ENCODE measurements at regions not wholly inside any gene's neighbourhood (a gene's known extent, or its start where the extent isn't known, plus 50 kb on each side); places are given as distances from the start of the nearest gene placed in this dataset.
"Not testable (repeated sequence)": the region's sequence is repeated elsewhere in the genome, so short reads cannot be mapped to it uniquely, and the experiment has no call there.

DNA sequence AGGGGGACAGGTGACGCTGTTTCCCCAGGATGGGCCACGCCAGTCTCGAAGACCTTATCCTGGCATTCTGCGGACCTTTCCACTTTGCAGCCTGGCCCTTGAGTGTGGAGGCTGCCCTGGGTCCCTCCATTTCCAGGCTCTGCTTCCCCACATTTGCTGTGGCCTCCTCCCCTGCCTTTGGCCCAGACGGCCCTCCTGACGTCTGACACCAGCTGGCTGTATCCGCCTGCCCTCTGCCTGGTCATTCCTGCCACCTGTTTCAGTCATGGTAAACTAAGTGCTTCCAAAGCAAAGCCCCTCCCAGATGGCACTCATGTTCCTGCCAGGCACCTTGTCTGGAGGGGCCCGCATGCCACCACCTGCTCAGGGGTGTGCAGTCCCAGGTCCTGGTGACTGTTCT is 95.1 kb downstream of the ASB1 start:
- DNase-seq: no peak

DNA sequence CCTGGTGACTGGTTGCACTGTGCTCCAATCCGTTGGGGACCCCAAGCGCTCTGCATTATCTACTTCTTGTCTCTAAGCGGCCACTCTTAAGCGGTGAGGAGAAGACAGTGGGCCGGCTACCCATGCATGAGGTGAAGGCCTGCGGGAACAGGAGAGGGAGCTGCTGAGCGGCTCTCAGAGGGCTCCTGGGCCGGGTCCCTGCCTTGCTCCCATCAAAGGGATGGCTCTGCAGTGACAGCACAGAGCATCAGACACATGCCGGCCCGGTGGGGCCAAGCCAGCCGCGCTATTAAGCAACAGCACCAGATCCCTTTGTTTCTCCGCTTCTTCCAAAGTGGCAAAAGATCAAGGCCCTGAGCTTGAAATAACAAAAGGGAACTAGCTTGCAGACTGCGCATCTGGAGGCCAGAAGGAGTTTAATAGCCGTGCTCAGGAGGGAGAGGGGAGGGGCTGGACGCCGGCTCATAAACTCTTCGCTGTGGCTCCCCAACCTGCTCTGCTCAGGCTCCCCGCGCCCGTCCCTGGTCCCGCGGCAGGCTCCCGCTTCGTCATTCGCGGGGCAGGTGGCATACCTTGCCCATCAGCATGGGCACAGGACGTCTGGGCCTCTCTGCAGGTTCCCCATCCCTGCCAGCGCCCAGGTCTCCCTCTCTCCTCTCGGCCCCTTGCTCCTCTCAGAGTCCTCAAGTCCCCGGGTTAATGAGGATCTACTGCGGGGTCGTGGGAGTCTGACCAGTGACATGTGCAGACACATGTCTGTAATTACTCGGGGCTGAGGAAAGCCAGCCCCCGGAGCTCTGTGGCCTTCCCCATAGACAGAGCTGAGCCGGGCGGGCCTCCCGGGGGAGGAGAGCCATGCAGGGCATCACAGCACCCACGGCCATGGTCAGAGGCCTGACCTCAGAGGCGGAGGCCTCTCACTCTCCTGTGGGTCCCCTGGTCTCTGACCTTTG is 96.7 kb downstream of the ASB1 start:
- DNase-seq: no peak

DNA sequence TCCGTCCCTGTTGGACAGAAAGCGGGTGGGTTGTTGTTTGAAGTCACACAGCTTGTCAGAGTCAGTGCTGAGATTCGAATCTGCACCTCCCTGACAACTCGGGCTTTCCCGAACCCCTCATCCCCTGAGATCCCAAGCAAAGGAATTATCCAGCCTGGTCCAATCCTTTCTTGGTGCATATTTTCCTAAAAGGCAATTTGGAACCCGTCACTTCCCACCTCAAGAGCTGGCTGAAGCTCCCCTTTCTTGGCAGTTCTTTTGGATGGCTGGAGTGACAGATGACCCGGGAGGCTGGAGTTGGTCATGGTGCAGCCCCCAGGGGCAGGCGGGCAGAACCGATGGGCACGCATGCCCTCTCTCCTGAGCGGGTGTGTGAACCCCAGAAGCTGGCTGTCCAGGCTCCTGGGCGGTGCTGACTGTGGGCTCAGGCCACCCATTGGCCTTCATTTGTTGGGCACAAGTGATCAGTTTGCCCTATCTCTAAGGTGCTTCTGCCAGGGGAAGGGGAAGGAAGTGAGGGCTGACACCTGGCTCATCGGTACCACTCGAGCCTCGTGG is 97.8 kb downstream of the ASB1 start:
- no peak for DNase-seq

DNA sequence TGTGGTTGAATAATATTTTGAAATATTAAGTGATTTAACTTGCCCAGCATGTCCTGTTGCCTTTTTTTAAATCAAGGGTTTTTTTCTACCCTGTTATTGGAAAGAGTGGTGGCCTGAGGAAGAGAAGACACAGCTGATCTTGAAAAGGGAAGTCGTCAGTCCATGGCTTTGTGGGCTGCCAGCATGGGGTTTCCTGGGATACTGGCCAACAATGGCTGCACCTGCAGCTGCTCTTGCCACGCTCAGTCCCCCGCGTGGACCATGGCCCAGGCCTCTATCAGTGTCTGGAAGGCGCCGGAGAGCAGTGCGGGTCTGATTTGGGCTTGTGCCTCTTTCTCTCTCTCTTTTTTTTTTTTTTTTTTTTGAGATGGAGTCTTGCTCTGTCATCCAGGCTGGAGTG is 99.3 kb downstream of the ASB1 start:
- DNase-seq: no peak

DNA sequence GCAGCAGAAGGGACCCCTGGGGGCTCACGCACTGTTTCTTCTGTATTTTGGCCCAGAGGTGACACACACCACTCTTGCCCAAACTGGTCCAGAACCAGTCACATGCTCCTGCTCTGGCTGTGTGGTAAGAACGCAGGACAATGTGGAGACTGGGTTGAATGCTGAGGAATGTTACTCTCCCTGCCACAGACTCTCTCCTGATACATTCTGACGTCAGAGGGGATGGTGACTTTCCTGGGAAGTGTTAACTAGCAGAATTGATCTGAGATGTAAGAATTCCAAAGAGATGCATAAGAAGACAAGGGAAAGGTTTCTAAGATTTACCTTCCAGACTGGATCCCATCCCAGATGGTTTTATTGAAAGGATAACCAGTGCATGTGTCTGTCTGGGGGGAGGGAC is 100.8 kb downstream of the ASB1 start:
- DNase-seq: no peak

DNA sequence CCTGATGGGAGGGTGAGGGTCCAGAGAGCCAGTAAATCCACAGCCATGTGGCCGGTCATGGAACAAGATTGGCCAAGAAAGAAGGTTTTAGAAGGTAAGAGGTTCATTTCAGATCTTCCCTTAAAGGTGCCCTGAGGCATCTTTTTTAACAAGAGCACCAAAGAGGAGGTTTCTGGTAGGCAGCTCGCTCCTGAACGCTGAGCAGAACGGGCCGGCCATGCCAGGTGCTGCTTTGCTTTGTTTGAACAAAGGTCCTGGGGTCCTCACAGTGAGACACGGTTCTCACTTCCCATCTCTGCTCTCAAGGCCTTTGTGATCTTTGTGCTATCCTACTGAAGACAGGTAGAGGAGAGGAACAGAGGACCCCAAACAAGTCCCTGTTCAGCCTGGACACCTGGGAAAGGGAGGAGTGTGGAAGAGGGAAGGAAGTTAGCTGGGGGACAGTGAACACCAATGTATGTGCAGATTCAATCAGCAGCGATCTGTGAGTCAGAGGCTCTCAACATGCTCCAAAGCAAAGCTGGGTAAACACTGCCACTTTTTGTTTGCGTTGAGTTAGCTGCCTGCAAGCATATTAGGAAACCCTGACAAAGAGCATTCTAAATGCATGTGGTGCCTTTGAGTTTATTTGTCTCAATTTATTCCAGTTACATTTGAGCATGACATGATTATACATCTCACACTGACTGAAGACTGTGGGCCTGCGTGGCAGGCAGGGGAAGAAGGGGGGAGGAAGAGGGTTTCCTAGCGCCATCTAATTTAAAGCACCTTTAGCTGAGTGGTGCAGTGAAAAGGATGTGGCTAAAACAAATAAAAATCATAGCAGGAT is 102.4 kb downstream of the ASB1 start:
- DNase-seq: no peak

DNA sequence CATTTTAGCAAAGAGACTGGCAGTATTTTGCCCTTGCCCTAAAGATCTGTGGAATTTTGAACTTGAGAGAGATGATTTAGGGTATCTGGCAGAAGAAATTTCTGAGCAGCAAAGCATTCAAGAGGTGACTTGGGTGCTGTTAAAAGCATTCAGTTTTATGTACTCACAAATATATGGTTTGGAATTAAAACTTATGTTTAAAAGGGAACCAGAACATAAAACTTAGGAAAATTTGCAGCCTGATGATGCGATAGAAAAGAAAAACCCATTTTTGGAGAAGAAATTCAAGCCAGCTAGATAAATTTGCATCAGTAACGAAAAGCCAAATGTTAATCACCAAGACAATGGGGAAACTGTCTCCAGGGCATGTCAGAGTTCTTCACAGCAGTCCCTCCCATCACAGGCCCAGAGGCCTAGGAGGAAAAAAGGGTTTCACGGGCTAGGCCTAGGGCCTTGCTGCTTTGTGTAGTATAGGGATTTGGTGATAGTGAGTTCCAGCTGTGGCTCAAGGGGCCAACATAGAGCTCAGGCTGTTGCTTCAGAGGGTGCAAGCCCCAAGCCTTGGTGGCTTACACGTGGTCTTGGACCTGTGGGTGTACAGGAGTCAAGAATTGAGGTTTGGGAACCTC is 104.4 kb downstream of the ASB1 start:
- DNase-seq: not testable (repeated sequence)

DNA sequence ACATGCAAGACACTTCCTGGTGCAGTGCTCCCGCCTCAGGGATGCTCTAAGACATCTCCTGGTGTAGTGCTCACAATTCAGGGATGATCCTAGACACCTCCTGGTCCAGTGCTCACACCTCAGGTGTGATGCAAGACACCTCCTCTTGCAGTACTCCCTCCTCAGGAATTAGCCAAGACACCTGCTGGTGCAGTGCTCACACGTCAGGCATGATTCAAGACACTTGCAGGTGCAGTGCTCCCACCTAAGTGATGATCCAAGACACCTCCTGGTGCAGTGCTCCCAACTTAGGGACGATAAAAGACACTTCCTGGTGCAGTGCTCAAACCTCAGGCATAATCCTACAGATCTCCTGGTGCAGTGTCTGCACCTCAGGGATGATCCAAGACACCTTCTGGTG is 117.0 kb downstream of the ASB1 start:
- DNase-seq: not testable (repeated sequence)

DNA sequence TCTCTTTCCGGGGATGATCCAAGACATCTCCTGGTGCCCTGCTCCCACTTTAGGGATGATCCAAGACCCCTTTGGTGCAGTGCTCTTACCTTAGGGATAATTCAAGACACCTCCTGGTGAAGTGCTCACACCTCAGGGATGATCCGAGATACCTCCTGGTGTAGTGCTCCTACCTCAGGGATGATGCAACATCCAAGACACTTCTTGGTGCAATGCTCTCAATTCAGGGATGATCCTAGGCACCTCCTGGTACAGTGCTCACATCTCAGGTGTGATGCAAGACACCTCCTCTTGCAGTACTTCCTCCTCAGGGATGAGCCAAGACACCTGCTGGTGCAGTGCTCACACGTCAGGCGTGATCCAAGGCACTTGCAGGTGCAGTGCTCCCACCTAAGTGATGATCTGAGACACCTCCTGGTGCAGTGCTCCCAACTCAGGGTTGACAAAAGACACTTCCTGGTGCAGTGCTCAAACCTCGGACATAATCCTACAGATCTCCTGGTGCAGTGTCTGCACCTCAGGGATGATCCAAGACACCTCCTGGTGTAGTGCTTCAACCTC is 122.3 kb downstream of the ASB1 start:
- no peak for DNase-seq

DNA sequence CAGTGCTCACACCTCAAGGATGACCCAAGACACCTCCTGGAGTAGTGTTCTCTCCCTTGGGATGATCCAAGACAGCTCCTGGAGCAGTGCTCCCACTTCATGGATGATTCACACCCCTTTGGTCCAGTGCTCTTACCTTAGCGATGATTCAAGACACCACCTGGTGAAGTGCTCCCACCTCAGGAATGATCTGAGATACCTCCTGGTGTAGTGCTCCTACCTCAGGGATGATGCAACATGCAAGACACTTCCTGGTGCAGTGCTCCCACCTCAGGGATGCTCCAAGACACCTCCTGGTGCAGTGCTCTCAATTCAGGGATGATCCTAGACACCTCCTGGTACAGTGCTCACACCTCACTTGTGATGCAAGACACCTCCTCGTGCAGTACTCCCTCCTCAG is 123.1 kb downstream of the ASB1 start:
- DNase-seq: no peak

DNA sequence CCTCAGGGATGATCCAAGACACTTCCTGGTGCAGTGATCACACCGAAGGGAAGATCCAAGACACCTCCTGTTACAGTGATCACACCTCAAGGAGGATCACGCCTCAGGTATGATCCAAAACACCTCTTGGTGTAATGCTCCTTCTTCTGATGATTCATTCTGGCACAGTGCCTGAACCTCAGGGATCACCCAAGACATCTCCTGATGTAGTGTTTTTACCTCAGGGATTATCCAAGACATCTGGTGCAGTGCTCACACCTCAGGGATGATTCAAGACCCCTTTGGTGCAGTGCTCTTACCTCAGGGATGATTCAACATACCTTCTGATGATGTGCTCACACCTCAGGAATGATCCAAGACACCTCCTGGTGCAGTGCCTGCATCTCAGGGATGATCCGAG is 124.4 kb downstream of the ASB1 start:
- DNase-seq: no peak

DNA sequence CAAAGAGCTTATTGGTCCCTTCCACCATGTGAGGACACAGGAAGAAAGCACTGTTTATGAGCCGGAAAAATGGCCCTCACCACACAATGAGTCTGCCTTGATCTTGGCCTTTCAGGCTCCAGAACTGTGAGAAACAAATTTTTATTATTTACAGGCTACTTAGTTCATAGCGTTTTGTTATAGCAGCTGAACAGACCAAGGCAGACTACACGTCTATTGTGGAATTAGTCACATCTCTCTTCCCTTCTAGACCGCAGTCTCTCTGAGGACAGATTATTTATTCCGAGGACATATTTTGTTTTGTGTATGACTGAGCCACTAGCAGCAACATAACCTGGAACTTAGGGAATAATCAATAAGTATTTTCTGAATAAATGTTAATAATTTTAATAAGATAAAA is 125.5 kb downstream of the ASB1 start:
- DNase-seq: no peak

DNA sequence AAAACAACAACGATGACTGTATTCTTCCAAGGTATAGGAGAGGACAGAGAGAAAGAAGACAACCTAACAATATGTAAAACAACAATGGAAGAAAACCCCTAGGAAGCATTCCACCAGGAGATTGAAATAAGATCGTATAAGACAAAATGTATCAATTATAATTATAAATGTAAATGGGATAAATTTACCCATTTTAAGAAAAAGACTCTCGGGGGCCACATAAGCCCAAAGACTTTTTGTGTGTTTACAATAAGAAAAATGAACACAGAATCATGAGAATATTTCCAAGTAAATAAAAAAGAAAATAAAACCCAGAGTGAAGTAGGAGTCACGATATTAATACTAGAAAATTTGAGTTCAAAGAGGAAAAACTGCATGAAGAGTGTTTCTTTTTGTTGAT is 126.4 kb downstream of the ASB1 start:
- DNase-seq: no peak

DNA sequence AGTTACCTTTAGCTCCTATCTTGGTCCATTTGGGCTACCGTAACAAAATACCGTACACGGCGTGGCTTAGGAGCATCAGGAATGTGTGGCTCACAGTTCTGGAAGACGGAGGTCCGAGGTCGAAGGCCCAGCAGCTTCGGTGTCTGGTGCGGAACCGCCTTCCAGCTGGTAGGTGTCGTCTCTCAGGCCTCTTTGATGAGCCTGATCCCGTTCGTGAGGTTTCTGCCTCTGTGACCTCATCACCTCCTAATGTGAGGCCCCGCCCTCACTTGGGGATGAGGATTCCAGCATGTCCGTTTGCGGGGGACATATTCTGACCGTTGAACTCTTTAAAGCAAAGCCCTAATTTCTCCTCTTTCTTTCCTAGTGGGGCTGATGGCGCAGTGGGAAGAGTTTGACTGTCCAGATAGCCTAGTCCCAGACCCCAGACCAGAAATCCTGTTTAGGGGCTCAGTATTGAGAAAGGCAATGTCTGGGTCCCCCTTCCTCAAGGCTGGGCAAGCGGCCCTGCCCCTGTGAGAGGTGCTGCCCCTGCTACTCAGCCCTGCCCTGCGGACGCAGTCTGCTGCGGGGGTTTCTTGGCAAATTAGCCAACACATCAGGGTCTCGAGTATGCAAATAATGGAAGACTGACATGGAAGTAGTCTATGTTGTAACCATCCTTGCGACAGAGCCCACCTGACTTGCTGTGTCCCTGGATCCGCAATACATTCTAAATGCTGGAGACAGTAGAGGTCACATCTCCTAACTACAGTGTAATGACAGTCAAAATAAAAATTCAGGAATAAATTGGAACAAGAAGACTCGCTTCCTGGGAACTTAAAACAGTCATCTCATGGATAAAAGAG is 128.0 kb downstream of the ASB1 start:
- no peak for DNase-seq

DNA sequence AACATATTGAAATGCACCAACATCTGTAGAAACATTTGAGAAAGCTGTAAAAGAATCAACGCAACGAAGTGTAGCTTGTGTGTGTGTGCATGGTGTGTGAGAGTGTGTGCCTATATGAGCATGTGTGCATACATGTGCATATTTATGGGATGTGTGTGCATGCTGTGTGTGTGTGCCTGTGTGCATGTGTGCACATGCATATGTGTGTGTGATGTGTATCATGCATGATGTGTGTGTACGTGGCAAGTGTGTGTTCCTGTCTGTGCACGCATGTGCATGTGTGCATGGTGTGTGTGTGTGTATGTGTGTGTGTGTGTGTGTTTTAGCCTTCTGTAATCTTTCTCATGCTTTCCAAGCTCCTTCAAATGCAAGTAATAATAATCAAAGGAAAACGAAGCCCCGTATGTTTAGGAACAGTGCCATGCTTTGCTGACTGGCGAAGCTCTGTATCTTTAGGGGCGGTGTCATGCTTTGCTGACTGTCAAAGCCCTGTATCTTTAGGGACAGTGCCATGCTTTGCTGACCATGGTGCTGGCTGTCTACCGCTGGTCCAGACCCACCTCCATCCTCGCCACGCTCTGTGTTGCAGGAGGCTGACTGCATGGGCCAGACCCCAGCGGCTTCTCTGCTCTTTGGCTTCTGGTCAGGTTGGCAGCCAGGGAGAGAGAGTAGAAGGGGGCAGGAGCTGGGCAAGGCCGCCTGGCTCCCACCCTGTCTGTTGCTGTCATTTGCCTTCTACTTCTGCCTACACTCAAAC is 129.2 kb downstream of the ASB1 start:
- no peak for DNase-seq

DNA sequence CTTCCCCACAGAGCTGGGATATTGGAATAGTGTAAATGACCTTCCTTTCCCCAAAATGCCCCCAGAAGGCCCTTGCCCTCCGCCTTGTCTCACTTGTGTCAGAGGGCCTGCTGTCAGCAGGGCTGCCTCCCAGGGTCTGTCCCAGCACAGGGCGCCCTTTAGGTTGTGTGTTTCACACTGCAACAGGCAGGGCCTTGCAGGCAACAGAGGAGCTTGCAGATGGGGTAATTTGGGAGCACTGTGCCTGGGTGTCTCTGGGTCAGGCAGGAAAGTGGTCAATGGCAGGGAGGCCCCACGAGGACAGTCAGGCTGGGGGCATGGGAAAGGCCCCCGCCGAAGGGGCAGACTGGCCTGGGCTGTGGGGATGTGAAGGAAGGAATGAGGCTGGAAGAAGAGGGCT is 130.7 kb downstream of the ASB1 start:
- no peak for DNase-seq

DNA sequence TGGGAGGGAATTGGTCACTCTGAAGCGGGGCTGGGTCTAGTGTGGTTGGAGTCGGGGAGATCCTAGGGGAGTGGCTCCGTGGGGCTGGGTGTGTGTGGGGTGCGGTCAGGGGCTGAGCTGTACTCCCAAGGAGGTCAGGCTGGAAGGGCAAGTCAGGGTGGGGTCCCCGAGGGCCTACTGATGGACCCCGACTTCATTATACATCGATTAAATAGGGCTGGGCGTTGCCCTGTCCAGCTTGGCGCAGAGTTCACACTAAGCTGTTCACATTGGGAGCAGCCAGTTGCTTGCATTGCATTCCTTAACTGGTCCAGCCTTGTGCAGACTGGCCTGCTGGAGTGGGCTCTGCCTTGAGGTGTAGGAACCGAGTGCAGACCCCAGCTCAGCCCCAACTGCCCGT is 131.2 kb downstream of the ASB1 start:
- no peak for DNase-seq

DNA sequence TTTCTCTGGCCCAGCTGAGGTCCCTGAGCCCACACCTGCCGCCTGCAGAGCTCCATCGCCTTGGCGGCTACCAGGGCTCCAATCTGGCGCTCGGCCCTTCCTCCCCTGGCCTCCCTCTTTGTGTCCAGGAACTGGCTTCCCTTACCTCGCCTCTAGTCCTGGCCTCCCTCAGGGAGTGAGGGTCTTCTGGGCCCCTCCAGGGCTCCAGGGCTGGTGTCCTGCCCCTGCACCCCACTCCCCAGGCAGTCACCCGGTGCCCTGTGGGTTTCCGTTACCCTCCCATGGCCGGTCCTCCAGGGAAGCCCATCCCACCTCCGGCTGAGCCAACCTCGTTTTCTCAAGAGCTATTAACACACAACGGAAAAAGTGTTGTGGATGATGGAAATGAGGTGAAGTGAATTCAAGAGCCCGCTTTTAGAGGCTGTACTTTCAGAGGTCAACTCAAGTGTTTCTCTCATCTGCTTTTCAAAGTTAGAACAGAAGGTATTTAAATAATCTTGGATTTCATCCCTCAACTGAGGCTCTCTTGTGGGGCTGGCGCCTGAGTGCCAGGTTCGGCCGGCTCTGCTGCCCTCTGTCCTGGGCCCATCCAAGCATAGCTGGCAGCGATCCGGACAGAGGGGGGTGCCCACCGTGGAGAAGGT is 131.9 kb downstream of the ASB1 start:
- no peak for DNase-seq

DNA sequence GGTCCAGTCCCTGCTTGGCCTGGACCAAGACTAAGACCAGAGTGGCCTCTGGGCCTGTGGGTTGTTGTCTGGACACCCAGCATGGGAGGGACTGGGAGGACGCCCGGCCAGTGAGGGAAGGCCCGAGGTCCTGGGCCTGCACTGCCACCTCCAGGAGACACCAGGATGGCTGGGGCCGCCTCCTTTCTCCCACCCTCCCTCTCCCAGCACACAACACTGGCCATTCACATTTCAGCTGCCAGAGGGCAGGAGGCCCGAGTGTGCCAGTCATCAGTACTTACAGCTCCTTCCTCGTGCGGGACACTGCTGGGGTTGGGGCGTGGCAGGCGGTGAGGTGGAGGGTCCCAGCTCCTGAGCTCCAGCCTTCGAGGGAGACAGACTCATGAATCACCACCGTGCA is 133.5 kb downstream of the ASB1 start:
- DNase-seq: no peak

DNA sequence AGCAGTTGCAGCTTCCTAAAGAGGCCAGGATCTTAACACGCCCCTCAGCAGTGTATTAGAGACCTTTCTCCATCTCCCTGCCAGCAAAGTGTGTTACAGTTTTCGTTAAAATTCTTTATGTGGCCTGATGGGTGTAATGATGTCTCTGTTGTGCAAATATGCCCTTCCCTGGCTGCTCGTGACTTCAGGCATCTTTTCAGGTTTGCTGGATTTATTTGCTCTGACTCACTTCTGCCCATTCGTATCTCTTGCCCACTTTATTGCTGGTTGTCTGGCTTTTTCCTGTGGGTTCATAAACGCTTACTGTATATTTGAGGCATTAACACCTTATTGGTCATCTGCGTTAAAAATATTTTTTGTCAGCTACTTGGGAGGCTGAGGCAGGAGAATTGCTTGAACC is 134.5 kb downstream of the ASB1 start:
- no peak for DNase-seq

DNA sequence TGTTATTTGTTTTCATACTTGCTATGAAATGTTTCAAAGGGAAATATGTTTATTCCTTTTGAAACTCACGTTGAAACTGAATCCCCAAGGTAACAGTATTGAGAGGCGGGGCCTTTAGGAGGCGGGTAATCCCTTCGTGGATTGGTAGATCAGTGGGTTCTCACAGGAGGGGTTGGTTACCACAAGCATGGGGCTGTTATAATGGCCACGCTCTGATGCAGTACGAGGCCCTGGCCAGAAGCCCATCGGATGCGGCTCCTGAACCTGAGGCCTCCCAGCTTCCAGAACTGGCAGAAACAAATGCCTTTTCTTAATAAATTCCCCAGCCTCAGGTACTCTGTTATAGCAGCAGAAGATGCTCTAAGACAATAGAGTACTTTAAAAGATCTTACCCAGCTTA is 135.7 kb downstream of the ASB1 start:
- no peak for DNase-seq

Data from NCI-H1048 (cell line).